ENCODE measurements at regions not wholly inside any gene's neighbourhood (a gene's known extent, or its start where the extent isn't known, plus 50 kb on each side); places are given as distances from the start of the nearest gene placed in this dataset.
"Not testable (repeated sequence)": the region's sequence is repeated elsewhere in the genome, so short reads cannot be mapped to it uniquely, and the experiment has no call there.

DNA sequence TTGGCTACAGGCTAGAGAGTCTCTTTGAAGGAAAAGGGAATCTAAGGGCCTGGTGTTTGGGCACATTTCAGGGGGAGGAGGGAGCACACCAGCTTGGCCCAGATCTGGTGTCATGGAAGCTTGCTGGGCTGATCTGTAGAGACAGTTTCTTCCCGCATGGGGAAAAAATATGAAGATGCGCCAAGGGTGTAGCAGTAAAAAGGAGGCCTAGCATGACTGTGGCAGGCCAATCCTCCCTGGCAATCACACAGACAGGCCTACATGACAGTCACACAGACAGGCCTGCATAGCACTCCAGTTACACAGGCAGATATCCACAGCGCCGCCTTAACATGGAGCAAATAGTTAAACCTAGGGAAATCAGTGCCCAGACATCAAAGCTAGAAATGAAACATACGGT, 123.6 kb upstream of the KIF5B start:
- WGBS, 4 donors = 82 to 97% (median 93%) methylated on average over 5 of the region's 5 CpGs
- Histone ChIP-seq H3K4me3 (no peak overlapping the region), H3K27ac (peak overlapping the region in 1 of 12 donors; percentile 9), H3K9me3 (peaks cover 0 to under 1% (median 0%) of the 10 kb centered on the region in 12 donors), H3K4me1 (no peaks in the 10 kb centered on the region), H3K36me3 (no peaks in the 10 kb centered on the region), H3K27me3 (no peaks in the 10 kb centered on the region)
- no peak for DNase-seq
- intact Hi-C loops (cut with DNase I) = no loop called here
- ATAC-seq = no peak
- TF ChIP-seq POLR2A (IDR thresholded peaks at IDR 0.05) = no peak
- TF ChIP-seq, protein P1, sequence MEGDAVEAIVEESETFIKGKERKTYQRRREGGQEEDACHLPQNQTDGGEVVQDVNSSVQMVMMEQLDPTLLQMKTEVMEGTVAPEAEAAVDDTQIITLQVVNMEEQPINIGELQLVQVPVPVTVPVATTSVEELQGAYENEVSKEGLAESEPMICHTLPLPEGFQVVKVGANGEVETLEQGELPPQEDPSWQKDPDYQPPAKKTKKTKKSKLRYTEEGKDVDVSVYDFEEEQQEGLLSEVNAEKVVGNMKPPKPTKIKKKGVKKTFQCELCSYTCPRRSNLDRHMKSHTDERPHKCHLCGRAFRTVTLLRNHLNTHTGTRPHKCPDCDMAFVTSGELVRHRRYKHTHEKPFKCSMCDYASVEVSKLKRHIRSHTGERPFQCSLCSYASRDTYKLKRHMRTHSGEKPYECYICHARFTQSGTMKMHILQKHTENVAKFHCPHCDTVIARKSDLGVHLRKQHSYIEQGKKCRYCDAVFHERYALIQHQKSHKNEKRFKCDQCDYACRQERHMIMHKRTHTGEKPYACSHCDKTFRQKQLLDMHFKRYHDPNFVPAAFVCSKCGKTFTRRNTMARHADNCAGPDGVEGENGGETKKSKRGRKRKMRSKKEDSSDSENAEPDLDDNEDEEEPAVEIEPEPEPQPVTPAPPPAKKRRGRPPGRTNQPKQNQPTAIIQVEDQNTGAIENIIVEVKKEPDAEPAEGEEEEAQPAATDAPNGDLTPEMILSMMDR (IDR thresholded peaks at IDR 0.05) = no peak

DNA sequence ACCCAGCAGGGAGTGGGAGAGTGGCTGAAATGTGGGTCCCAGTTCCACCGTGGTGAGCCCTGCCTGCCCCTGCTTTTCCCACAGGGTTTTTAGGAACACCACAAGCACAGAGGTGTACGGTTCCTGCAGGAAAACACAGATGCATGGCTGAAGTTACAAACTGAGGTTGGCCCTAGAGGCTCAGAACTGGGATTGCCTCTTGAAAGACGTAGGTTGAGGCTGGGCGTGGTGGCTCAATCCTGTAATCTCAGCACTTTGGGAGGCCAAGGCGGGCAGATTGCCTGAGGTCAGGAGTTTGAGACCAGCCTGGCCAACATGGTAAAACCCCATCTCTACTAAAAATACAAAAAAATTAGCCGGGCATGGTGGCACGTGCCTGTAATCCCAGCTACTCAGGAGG, 121.4 kb upstream of the KIF5B start:
- H3K4me3 ChIP-seq; H3K27me3 ChIP-seq; ATAC-seq; H3K27ac ChIP-seq; H3K36me3 ChIP-seq; H3K4me1 ChIP-seq; intact Hi-C loops (cut with DNase I); DNase-seq: not testable (repeated sequence)
- 92 to 96% (median 93%) methylated on average over 7 of the region's 7 CpGs for WGBS, 4 donors
- peaks cover 0 to 13% (median 0%) of the 10 kb centered on the region in 12 donors for H3K9me3 ChIP-seq

DNA sequence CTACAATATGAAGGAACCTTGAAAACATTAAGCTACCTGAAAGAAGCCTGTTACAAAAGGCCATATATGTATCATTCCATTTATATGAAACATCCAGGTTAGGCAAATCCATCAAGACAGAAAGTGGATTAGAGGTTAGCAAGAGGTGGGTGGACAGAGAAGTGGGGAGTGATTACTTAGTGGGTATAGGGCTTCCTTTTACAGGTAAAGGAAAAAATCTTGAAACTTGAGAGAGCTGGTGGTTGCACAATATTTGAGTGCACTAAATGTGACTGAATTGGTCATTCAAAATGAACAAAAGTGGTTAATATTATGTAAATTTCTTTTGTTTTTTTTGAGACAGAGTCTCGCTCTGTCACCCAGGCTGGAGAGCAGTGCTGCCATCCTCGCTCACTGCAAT, 119.4 kb upstream of the KIF5B start:
- no peak for ATAC-seq
- Histone ChIP-seq H3K9me3 (peaks cover 0 to 13% (median 0%) of the 10 kb centered on the region in 12 donors), H3K27me3 (no peaks in the 10 kb centered on the region), H3K4me3 (no peak overlapping the region), H3K4me1 (no peaks in the 10 kb centered on the region), H3K36me3 (no peaks in the 10 kb centered on the region), H3K27ac (no peak overlapping the region)
- TF ChIP-seq, protein P1 (IDR thresholded peaks at IDR 0.05) = no peak
- TF ChIP-seq POLR2A (IDR thresholded peaks at IDR 0.05) = no peak
- 95 to 98% (median 97%) methylated on average over 2 of the region's 2 CpGs for WGBS, 4 donors
- DNase-seq = no peak
- intact Hi-C loops (cut with DNase I) = no loop called here

DNA sequence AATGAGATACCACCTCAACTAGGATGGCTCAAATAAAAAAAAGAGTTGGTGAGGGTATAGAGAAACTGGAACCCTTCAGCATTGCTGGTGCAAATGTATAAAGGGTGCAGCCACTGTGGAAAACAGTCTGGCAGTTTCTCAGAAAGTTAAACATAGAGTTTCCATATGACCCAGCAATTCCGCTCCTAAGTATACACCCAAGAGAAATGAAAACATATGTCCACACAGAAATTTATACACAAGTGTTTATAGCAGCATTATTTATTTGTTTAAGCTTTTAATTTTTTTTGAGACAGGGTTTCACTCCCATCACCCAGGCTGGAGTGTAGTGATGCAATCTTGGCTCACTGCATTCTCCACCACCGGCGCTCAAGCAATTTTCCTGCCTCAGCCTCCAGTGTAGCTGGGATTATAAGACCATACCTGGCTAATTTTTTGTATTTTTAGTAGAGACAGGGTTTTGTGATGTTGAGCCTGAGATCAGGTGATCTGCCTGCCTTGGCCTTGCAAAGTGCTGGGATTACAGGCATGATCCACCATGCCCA, 118.2 kb upstream of the KIF5B start:
- no peak for TF ChIP-seq POLR2A (IDR thresholded peaks at IDR 0.05)
- TF ChIP-seq, protein P1 (IDR thresholded peaks at IDR 0.05) = no peak
- DNase-seq = no peak
- WGBS, 4 donors = 62 to 96% (median 79%) methylated on average over 3 of the region's 3 CpGs
- intact Hi-C loops (cut with DNase I) = no loop called here
- ATAC-seq = no peak
- Histone ChIP-seq H3K36me3 (no peaks in the 10 kb centered on the region), H3K4me1 (peaks cover 0 to 6% (median 0%) of the 10 kb centered on the region in 12 donors), H3K27me3 (no peaks in the 10 kb centered on the region), H3K9me3 (peaks cover 0 to 13% (median 0%) of the 10 kb centered on the region in 12 donors), H3K4me3 (no peak overlapping the region), H3K27ac (no peak overlapping the region)

DNA sequence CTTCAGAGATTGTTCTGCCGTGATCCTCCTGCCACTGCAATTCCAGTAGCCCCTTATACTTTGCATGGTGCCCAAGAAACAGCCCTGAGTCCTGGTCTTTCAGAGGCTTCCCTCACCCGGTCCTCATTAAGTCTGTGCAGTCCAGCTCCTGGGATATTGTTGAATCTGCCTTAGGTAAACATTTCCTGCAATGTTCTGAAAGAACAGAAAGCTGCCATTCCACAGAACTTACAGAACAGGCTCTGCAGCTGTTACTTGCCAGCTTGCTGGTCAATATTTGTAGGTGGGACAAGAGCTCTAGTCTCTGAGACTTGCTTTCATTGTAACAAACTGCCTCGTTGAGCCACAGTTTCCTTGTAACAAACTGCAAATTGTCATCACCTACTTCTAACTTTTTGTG, 115.0 kb upstream of the KIF5B start:
- peaks cover 0 to 13% (median 0%) of the 10 kb centered on the region in 12 donors for H3K9me3 ChIP-seq
- 74 to 89% (median 82%) methylated on average over 3 of the region's 3 CpGs for WGBS, 4 donors

More for the DNA sequence above, 115.0 kb upstream of the KIF5B start:
- Histone ChIP-seq H3K27ac (no peak overlapping the region), H3K27me3 (no peaks in the 10 kb centered on the region), H3K36me3 (no peaks in the 10 kb centered on the region), H3K4me3 (no peak overlapping the region), H3K4me1 (peaks cover 0 to 8% (median 0%) of the 10 kb centered on the region in 12 donors)
- intact Hi-C loops (cut with DNase I) = no loop called here
- DNase-seq = no peak
- TF ChIP-seq, protein P1 (IDR thresholded peaks at IDR 0.05) = no peak
- TF ChIP-seq POLR2A (IDR thresholded peaks at IDR 0.05) = no peak
- no peak for ATAC-seq

Measured in heart left ventricle (tissue), 16 donors.